ENCODE measurements at regions not wholly inside any gene's neighbourhood (a gene's known extent, or its start where the extent isn't known, plus 50 kb on each side); places are given as distances from the start of the nearest gene placed in this dataset.

DNA sequence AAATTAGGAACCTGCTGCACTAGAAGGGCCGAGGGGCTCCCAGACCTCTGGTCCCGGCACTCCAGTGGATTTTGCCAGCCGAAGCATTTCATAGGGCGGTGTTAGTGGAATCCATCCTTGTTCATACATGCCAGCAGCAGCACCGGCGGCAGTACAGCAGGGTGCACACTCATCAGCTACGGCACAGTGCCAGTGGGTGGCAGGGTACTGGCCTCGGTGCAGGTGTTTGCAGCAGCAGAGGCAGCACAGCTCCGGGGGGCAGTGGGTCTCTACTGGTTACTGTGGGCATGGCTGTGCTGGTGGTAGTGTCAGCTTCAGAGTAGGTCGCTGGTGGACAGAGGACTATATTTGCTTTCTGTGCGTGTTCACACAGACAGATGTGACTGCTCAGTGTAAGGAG is 985.7 kb downstream of the CDH8 start:
- Histone ChIP-seq H2AFZ (ENCODE audit: low read depth) (no peak overlapping the region), H3K27ac (ENCODE audit: low read depth in 2 of 2, low read length in 1 of 2) (no peak overlapping the region), H3K9me3 (no peaks in the 10 kb centered on the region; the same call in 1 of the 2 replicates), H3K4me2 (no peak overlapping the region), H3F3A (replicated peaks; ENCODE audit: insufficient read depth) (no peaks in the 10 kb centered on the region), H3K4me3 (ENCODE audit: low read depth in 2 of 2, low read length in 1 of 2) (no peak overlapping the region), H3K9ac (no peak overlapping the region), H4K20me1 (ENCODE audit: insufficient read depth) (no peaks in the 10 kb centered on the region), H3K27me3 (ENCODE audit: insufficient read depth) (no peaks in the 10 kb centered on the region), H3K4me1 (ENCODE audit: control insufficient read depth in 1 of 2, insufficient read depth in 2 of 2, low read depth in 1 of 2, low read length in 1 of 2) (no peaks in the 10 kb centered on the region), H3K79me2 (ENCODE audit: insufficient read depth) (no peaks in the 10 kb centered on the region), H3K36me3 (replicated peaks in 1 of 2; ENCODE audit: control insufficient read depth in 1 of 2, insufficient read depth in 2 of 2, low read length in 1 of 2) (no peaks in the 10 kb centered on the region), H3K9me2 (no peaks in the 10 kb centered on the region)
- TF ChIP-seq EZH2phosphoT487 (IDR thresholded peaks at IDR 0.05; ENCODE audit: borderline replicate concordance, low read depth) (no peak), SIN3A (IDR thresholded peaks at IDR 0.05; ENCODE audit: borderline replicate concordance, low read depth, low read length) (no peak), SMC3 (IDR thresholded peaks at IDR 0.05; ENCODE audit: low read depth, low read length) (no peak), TEAD4 (IDR thresholded peaks at IDR 0.05; ENCODE audit: borderline replicate concordance, insufficient read depth) (no peak)
- TF ChIP-seq, protein P1, sequence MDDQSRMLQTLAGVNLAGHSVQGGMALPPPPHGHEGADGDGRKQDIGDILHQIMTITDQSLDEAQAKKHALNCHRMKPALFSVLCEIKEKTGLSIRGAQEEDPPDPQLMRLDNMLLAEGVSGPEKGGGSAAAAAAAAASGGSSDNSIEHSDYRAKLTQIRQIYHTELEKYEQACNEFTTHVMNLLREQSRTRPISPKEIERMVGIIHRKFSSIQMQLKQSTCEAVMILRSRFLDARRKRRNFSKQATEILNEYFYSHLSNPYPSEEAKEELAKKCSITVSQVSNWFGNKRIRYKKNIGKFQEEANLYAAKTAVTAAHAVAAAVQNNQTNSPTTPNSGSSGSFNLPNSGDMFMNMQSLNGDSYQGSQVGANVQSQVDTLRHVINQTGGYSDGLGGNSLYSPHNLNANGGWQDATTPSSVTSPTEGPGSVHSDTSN (IDR thresholded peaks at IDR 0.05) = no peak
- TF ChIP-seq, protein P2, sequence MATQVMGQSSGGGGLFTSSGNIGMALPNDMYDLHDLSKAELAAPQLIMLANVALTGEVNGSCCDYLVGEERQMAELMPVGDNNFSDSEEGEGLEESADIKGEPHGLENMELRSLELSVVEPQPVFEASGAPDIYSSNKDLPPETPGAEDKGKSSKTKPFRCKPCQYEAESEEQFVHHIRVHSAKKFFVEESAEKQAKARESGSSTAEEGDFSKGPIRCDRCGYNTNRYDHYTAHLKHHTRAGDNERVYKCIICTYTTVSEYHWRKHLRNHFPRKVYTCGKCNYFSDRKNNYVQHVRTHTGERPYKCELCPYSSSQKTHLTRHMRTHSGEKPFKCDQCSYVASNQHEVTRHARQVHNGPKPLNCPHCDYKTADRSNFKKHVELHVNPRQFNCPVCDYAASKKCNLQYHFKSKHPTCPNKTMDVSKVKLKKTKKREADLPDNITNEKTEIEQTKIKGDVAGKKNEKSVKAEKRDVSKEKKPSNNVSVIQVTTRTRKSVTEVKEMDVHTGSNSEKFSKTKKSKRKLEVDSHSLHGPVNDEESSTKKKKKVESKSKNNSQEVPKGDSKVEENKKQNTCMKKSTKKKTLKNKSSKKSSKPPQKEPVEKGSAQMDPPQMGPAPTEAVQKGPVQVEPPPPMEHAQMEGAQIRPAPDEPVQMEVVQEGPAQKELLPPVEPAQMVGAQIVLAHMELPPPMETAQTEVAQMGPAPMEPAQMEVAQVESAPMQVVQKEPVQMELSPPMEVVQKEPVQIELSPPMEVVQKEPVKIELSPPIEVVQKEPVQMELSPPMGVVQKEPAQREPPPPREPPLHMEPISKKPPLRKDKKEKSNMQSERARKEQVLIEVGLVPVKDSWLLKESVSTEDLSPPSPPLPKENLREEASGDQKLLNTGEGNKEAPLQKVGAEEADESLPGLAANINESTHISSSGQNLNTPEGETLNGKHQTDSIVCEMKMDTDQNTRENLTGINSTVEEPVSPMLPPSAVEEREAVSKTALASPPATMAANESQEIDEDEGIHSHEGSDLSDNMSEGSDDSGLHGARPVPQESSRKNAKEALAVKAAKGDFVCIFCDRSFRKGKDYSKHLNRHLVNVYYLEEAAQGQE (IDR thresholded peaks at IDR 0.05; ENCODE audit: low read depth, low read length) = no peak
- no peak for DNase-seq
- ChIA-PET POLR2A (no interaction called here), CTCF (no interaction called here)
- 25% methylated on average over 8 of the region's 11 CpGs for WGBS (ENCODE audit: low lambda C conversion rate)

DNA sequence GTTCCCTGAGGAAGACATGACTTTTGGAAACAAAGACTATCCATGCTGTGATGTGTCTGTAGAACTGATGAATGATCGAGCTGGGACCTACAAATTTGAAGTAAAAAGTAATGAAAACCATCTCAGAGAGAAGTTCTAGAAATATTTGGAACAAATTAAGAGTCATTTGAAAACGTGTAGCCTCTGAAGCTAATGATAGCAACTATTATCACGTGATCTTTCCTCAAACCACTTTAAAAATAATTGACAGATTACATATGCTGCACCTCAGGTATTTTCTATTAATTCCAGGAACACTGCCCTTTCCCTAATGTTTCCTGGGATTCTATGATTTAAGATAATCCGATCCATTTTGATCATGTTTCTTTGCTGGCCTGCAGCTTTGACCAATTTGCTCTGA is 990.3 kb downstream of the CDH8 start:
- Histone ChIP-seq H2AFZ (ENCODE audit: low read depth) (no peak overlapping the region), H3F3A (replicated peaks; ENCODE audit: insufficient read depth) (no peaks in the 10 kb centered on the region), H4K20me1 (ENCODE audit: insufficient read depth) (no peaks in the 10 kb centered on the region), H3K27ac (ENCODE audit: low read depth in 2 of 2, low read length in 1 of 2) (no peak overlapping the region), H3K36me3 (replicated peaks in 1 of 2; ENCODE audit: control insufficient read depth in 1 of 2, insufficient read depth in 2 of 2, low read length in 1 of 2) (no peaks in the 10 kb centered on the region), H3K4me2 (no peak overlapping the region), H3K27me3 (ENCODE audit: insufficient read depth) (no peaks in the 10 kb centered on the region), H3K4me3 (ENCODE audit: low read depth in 2 of 2, low read length in 1 of 2) (no peak overlapping the region), H3K79me2 (ENCODE audit: insufficient read depth) (no peaks in the 10 kb centered on the region), H3K9ac (no peak overlapping the region), H3K9me3 (no peaks in the 10 kb centered on the region), H3K4me1 (ENCODE audit: control insufficient read depth in 1 of 2, insufficient read depth in 2 of 2, low read depth in 1 of 2, low read length in 1 of 2) (no peaks in the 10 kb centered on the region), H3K9me2 (no peaks in the 10 kb centered on the region)
- DNase-seq = no peak
- WGBS (ENCODE audit: low lambda C conversion rate) = 6% methylated on average over 4 of the region's 4 CpGs
- POLR2A ChIA-PET = no interaction called here
- CTCF ChIA-PET = no interaction called here
- TF ChIP-seq YY1 (IDR thresholded peaks at IDR 0.05; ENCODE audit: low read depth) (no peak), MXI1 (IDR thresholded peaks at IDR 0.05; ENCODE audit: low read depth, low read length) (no peak), FOXJ3 (CRISPR knock-in tag; IDR thresholded peaks at IDR 0.05) (no peak), JUND (IDR thresholded peaks at IDR 0.05) (no peak), RCOR1 (IDR thresholded peaks at IDR 0.05; ENCODE audit: low read length) (no peak), RFX5 (IDR thresholded peaks at IDR 0.05; ENCODE audit: low read length) (no peak), ELF1 (IDR thresholded peaks at IDR 0.05) (no peak), GABPA (IDR thresholded peaks at IDR 0.05; ENCODE audit: low read depth) (no peak), NRF1 (IDR thresholded peaks at IDR 0.05; ENCODE audit: low read depth, low read length) (no peak), FOXM1 (IDR thresholded peaks at IDR 0.05; ENCODE audit: low read depth) (no peak), SIN3A (IDR thresholded peaks at IDR 0.05; ENCODE audit: borderline replicate concordance, low read depth, low read length) (no peak), RAD21 (IDR thresholded peaks at IDR 0.05; ENCODE audit: low read length) (no peak), MEF2A (IDR thresholded peaks at IDR 0.05; ENCODE audit: borderline replicate concordance, low read depth) (no peak), TCF12 (IDR thresholded peaks at IDR 0.05) (no peak)
- TF ChIP-seq, protein P3, sequence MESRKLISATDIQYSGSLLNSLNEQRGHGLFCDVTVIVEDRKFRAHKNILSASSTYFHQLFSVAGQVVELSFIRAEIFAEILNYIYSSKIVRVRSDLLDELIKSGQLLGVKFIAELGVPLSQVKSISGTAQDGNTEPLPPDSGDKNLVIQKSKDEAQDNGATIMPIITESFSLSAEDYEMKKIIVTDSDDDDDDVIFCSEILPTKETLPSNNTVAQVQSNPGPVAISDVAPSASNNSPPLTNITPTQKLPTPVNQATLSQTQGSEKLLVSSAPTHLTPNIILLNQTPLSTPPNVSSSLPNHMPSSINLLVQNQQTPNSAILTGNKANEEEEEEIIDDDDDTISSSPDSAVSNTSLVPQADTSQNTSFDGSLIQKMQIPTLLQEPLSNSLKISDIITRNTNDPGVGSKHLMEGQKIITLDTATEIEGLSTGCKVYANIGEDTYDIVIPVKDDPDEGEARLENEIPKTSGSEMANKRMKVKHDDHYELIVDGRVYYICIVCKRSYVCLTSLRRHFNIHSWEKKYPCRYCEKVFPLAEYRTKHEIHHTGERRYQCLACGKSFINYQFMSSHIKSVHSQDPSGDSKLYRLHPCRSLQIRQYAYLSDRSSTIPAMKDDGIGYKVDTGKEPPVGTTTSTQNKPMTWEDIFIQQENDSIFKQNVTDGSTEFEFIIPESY (IDR thresholded peaks at IDR 0.05; ENCODE audit: borderline replicate concordance, low read depth) = no peak
- TF ChIP-seq, protein P4, sequence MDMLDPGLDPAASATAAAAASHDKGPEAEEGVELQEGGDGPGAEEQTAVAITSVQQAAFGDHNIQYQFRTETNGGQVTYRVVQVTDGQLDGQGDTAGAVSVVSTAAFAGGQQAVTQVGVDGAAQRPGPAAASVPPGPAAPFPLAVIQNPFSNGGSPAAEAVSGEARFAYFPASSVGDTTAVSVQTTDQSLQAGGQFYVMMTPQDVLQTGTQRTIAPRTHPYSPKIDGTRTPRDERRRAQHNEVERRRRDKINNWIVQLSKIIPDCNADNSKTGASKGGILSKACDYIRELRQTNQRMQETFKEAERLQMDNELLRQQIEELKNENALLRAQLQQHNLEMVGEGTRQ (IDR thresholded peaks at IDR 0.05; ENCODE audit: borderline replicate concordance, low read depth, low read length) = no peak
- TF ChIP-seq, protein P5, sequence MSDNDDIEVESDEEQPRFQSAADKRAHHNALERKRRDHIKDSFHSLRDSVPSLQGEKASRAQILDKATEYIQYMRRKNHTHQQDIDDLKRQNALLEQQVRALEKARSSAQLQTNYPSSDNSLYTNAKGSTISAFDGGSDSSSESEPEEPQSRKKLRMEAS (IDR thresholded peaks at IDR 0.05; ENCODE audit: low read depth) = no peak

Data from SK-N-SH (cell line).